ENCODE measurements at regions not wholly inside any gene's neighbourhood (a gene's known extent, or its start where the extent isn't known, plus 50 kb on each side); places are given as distances from the start of the nearest gene placed in this dataset.

DNA sequence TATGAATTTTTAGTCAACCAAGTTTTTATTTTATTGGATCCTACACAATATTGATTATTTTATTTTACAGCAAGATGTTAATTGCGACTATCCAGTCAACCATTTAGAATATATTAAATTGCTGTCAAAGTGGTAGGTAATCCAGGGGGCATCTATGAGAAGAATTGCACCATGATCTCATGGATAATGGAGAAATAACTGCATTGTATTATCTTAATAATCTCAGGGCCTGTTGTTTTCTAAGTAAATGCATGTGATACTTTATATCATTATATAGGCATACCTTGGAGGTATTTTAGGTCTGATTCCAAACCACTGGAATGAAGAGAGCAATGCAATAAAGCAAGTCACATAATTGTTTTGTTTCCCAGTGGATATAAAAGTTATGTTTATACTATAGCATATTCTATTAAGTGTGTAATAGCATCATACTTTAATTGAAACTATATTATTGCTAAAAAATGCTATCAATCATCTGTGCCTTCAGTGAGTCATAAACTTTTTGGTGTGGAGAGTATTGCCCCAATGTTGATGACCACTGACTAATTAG, 595.4 kb upstream of the CHORDC1 start:
- Mint-ChIP-seq H3K27me3 (no peaks in the 10 kb centered on the region), H3K4me1 (no peaks in the 10 kb centered on the region), H3K9me3 (peaks cover 21% of the 10 kb centered on the region), H3K36me3 (peaks cover 2% of the 10 kb centered on the region), H3K27ac (no peak overlapping the region), H3K4me3 (no peak overlapping the region)

DNA sequence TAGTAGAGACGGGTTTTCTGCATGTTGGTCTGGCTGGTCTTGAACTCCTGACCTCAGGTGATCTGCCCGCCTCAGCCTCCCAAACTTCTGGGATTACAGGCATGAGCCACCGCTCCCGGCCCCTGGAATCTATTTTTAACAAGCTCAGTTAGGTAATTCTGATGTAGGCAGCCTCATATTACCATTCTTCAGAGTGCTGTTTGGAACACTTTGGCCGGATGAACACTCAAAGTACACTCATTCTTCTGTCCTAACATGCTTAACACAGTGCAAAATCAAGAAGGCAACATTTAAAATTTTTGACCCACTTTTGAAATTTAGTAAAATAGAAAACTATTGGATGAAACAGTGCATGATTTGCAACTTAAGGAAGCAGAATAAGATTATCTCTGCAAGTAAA, 586.7 kb upstream of the CHORDC1 start:
- Mint-ChIP-seq H3K4me3 (no peak overlapping the region), H3K27ac (no peak overlapping the region), H3K36me3 (no peaks in the 10 kb centered on the region), H3K4me1 (no peaks in the 10 kb centered on the region), H3K9me3 (peaks cover 5% of the 10 kb centered on the region), H3K27me3 (no peaks in the 10 kb centered on the region)

DNA sequence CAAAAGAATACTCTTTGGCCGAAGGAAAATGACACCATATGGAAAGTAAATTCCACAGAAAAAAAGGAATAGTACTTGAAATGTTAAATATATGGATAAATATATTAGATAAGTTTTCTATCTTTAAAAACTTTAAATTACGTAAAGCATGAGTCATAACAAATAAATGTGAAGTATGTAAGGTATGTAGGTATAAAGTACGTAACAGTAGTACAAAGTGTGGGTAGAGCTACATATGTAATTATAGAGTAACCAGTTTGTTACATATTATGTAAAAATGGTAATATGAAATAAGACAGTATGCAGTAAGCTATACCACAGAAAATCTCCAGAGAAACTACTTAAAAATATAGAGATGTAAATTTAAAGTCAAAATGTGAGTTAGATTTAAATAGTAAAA, 582.3 kb upstream of the CHORDC1 start:
- Mint-ChIP-seq H3K4me3 (no peak overlapping the region), H3K4me1 (no peaks in the 10 kb centered on the region), H3K9me3 (peaks cover 5% of the 10 kb centered on the region), H3K27ac (no peak overlapping the region), H3K36me3 (no peaks in the 10 kb centered on the region), H3K27me3 (no peaks in the 10 kb centered on the region)

DNA sequence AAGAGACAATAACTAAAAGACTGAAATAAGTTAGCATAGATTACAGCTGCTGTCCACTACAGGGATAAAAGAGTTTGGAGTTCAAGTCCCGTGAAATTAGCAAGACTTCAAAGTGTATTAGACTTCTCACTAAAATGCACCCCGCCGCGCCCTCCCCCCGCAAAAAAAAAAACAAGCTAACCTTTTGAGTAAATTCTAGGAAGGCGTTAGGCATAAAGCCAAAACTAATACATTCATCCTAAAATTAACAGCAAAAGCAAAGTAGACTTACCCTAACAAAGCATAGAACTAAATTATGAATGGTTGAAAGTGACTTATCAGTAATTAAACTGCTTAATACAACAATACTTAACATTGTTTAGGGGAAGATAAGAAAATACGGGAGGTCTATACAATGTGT, 581.0 kb upstream of the CHORDC1 start:
- Mint-ChIP-seq H3K4me3 (no peak overlapping the region), H3K36me3 (no peaks in the 10 kb centered on the region), H3K9me3 (peaks cover 5% of the 10 kb centered on the region), H3K4me1 (no peaks in the 10 kb centered on the region), H3K27ac (no peak overlapping the region), H3K27me3 (no peaks in the 10 kb centered on the region)

DNA sequence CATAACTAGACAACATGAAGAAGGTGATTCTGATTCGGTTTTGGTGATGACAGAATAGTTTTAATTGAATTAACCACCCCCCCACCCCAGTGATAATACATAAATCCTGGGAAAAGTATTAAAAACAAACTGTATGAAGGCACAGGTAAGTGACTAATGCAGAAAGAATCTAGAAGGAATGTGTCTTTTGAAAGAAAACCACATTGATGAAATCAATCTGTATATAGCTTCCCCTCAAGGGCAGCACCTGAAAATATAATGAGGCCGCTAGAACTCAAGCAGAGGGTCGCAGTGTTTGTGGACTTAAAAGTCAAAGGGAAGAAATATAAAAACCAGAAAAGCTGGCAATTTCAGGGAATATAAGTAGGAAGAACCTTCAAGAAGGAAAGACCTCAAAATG, 580.5 kb upstream of the CHORDC1 start:
- Mint-ChIP-seq H3K4me3 (no peak overlapping the region), H3K27ac (no peak overlapping the region), H3K4me1 (no peaks in the 10 kb centered on the region), H3K36me3 (no peaks in the 10 kb centered on the region), H3K9me3 (peaks cover 5% of the 10 kb centered on the region), H3K27me3 (no peaks in the 10 kb centered on the region)

- Mint-ChIP-seq H3K9me3 (no peaks in the 10 kb centered on the region), H3K4me3 (no peak overlapping the region), H3K27ac (no peak overlapping the region), H3K4me1 (no peaks in the 10 kb centered on the region), H3K27me3 (no peaks in the 10 kb centered on the region), H3K36me3 (no peaks in the 10 kb centered on the region)
Measured at GRCh38 chr11:90798769-90799168, 575.9 kb upstream of the CHORDC1 start.

DNA sequence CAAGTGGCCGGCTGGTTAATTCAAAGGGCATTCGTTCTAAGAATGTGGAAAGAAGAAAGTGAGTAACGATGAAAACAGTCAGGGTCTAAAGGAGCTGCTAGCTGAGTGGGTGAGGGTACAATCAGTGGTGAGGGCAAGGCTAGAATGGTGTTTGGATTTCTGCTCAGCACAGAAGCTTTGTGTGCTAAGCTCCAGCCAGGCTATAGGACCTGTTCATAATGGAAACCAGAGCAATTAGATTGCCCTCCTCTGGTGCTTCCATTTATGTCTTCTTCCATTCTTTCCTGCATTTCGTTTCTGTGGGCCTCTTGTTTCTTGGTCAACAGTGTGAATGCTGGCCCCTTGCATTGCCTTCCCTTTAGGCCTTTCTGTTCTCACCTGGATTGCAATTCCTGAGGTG, 572.9 kb upstream of the CHORDC1 start:
- H3K4me1 Mint-ChIP-seq = no peaks in the 10 kb centered on the region
- no peaks in the 10 kb centered on the region for H3K27me3 Mint-ChIP-seq
- no peak overlapping the region for H3K4me3 Mint-ChIP-seq
- H3K9me3 Mint-ChIP-seq = no peaks in the 10 kb centered on the region
- H3K27ac Mint-ChIP-seq = no peak overlapping the region
- H3K36me3 Mint-ChIP-seq = no peaks in the 10 kb centered on the region

GRCh38 chr11:90788961-90789360, 566.1 kb upstream of the CHORDC1 start:
- Mint-ChIP-seq H3K27ac (no peak overlapping the region), H3K27me3 (no peaks in the 10 kb centered on the region), H3K4me1 (no peaks in the 10 kb centered on the region), H3K9me3 (peaks cover 27% of the 10 kb centered on the region), H3K4me3 (no peak overlapping the region), H3K36me3 (no peaks in the 10 kb centered on the region)

DNA sequence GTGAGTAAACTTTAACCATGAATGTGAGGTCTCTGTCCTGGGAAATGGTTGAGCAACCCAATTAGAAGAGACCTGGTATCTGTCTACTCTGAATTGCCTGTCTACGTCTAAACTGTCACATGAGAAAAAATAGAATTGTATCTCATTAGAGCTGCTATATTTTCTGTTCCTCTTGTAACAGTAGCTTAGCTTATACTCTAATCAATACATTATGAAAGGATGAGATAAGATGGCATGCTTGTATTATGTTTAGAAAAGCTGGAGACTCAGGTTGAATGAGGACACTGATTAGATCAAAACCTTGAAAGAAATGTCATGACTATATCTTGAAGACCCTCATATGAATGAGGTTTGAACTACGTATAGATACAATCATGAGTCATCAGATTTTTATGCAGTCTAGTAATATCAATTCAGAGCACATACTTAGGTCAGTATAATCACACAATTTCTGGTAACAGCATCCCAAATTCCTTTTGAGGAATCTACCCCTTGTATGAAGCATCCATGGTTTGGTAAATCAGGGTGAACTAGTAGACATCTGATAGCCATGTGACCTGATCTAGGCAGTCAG, 561.5 kb upstream of the CHORDC1 start:
- H3K27me3 Mint-ChIP-seq = no peaks in the 10 kb centered on the region
- peaks cover 21% of the 10 kb centered on the region for H3K9me3 Mint-ChIP-seq
- H3K4me3 Mint-ChIP-seq = no peak overlapping the region
- no peak overlapping the region for H3K27ac Mint-ChIP-seq
- H3K4me1 Mint-ChIP-seq = no peaks in the 10 kb centered on the region
- H3K36me3 Mint-ChIP-seq = no peaks in the 10 kb centered on the region

DNA sequence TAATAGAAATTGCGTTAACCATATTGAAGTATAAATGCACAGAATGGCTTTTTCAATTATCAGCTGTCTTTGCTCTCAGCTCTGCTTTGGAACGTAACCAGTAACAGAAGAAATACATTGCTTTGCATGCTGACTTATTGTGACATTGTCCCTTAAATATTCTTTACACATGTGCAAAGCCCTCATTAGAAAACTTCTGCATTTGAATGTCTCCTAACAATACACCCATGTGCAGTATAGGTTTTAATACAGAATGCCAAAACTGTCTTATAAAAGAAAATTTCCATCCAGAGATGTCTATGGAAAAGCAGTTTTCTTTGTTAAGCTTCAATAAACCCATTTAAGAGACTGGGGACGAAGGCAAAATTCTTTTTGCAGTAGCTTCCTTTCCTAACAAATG, 560.3 kb upstream of the CHORDC1 start:
- H3K27ac Mint-ChIP-seq = no peak overlapping the region
- no peak overlapping the region for H3K4me3 Mint-ChIP-seq
- no peaks in the 10 kb centered on the region for H3K27me3 Mint-ChIP-seq

DNA sequence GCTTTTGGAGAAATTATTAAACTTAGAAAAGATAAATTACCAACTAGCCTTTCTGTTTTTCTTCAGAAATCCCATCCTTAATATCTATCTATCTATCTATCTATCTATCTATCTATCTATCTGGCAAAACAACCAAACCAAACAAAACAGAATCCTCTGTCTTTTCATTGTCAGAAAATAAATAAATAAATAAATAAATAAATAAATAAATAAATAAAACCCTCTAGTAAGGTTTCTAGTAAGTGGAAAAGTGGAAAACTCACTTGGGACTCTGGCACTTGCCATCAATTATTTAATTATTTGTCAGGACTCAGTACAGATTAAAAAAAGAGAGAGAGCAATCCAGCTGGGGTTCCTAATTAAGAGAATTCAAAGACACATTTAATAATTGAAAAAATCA, 556.2 kb upstream of the CHORDC1 start:
- Mint-ChIP-seq H3K27me3 (no peaks in the 10 kb centered on the region), H3K36me3 (peaks cover 1% of the 10 kb centered on the region), H3K27ac (no peak overlapping the region), H3K4me1 (no peaks in the 10 kb centered on the region), H3K9me3 (peaks cover 14% of the 10 kb centered on the region), H3K4me3 (no peak overlapping the region)

More for the DNA sequence above, 560.3 kb upstream of the CHORDC1 start:
- Mint-ChIP-seq H3K9me3 (peaks cover 21% of the 10 kb centered on the region), H3K36me3 (no peaks in the 10 kb centered on the region), H3K4me1 (no peaks in the 10 kb centered on the region)

- Mint-ChIP-seq H3K4me3 (no peak overlapping the region), H3K9me3 (peaks cover 10% of the 10 kb centered on the region), H3K36me3 (peaks cover 1% of the 10 kb centered on the region), H3K4me1 (no peaks in the 10 kb centered on the region), H3K27me3 (no peaks in the 10 kb centered on the region), H3K27ac (no peak overlapping the region)
Measured at GRCh38 chr11:90775567-90776165, 552.8 kb upstream of the CHORDC1 start.

DNA sequence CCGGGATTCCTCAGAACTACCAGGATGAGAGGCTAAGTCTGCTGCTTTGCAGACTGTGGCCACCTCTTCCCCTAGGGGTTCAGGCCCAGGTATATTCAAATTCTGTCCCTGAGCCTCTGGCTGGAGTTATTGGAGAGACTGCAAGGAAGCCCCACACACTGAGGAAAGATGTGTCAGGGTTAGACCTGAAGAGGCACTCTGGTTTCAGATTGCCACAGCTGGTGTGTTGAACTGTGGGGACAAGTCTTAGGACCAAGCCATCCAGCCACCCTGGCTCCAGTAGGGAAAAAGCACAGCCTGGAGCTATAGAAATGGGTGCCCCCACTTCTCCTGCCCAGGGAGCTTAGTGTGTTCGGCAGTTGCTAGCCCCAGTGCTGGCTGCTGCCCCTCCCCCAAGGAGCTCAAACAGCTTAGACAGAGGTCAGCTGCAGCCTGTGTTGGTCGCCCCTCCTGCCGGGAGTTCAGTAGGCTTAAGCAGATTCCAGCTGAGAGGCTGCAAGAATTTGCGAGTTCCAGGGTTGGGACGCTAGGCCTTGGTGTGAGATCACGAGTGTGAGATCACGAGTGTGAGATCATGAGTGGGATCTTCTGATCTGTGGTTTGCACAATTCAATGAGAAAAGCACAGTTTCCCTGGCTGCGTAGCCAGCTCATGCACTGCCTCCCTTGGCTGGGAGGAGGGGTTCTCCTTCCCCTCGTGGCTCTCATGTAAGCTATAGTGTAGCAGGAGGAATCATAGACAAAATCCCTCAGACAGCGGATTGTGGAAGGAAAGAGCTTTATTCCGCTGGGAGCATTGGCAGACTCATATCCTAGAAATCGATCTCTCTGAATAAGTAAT, 552.1 kb upstream of the CHORDC1 start:
- H3K9me3 Mint-ChIP-seq = peaks cover 10% of the 10 kb centered on the region
- no peaks in the 10 kb centered on the region for H3K4me1 Mint-ChIP-seq
- no peaks in the 10 kb centered on the region for H3K27me3 Mint-ChIP-seq
- H3K4me3 Mint-ChIP-seq = no peak overlapping the region
- H3K27ac Mint-ChIP-seq = no peak overlapping the region
- peaks cover 1% of the 10 kb centered on the region for H3K36me3 Mint-ChIP-seq

GRCh38 chr11:90770007-90770406, 547.2 kb upstream of the CHORDC1 start:
- no peaks in the 10 kb centered on the region for H3K36me3 Mint-ChIP-seq
- H3K27ac Mint-ChIP-seq = no peak overlapping the region
- no peak overlapping the region for H3K4me3 Mint-ChIP-seq

GRCh38 chr11:90766121-90766520, 543.3 kb upstream of the CHORDC1 start:
- no peaks in the 10 kb centered on the region for H3K9me3 Mint-ChIP-seq
- no peak overlapping the region for H3K4me3 Mint-ChIP-seq
- no peaks in the 10 kb centered on the region for H3K4me1 Mint-ChIP-seq
- H3K36me3 Mint-ChIP-seq = no peaks in the 10 kb centered on the region
- no peaks in the 10 kb centered on the region for H3K27me3 Mint-ChIP-seq
- H3K27ac Mint-ChIP-seq = no peak overlapping the region

More at GRCh38 chr11:90770007-90770406, 547.2 kb upstream of the CHORDC1 start:
- no peaks in the 10 kb centered on the region for H3K9me3 Mint-ChIP-seq
- H3K4me1 Mint-ChIP-seq = no peaks in the 10 kb centered on the region
- no peaks in the 10 kb centered on the region for H3K27me3 Mint-ChIP-seq

DNA sequence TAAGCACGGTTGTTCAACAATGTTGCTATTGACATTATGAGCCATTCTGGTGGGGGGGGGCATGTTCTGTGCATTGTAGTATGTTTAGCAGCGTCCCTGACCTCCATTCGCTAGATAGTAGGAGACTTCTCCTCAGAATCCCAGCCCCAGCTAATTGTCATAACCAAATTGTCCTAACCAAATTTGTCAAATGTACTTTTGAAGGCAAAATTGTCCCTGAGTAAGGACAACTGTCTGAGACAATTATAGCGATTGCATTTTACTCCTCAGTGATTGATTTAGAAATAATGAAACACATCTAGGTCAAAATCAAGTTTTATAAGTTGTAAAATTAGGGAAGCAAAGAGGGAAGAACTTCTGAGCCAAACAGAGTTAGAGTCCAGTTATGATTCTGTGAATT, 541.8 kb upstream of the CHORDC1 start:
- no peaks in the 10 kb centered on the region for H3K9me3 Mint-ChIP-seq
- no peaks in the 10 kb centered on the region for H3K27me3 Mint-ChIP-seq
- no peaks in the 10 kb centered on the region for H3K36me3 Mint-ChIP-seq
- H3K27ac Mint-ChIP-seq = no peak overlapping the region
- H3K4me3 Mint-ChIP-seq = no peak overlapping the region
- H3K4me1 Mint-ChIP-seq = no peaks in the 10 kb centered on the region
